Activated CD8-positive, alpha-beta T cell treated with anti-CD3 and anti-CD28 coated beads for 36 hours (primary cell): ENCODE measurements at regions not wholly inside any gene's neighbourhood (a gene's known extent, or its start where the extent isn't known, plus 50 kb on each side); places are given as distances from the start of the nearest gene placed in this dataset.
"Not testable (repeated sequence)": the region's sequence is repeated elsewhere in the genome, so short reads cannot be mapped to it uniquely, and the experiment has no call there.

Source experiments
- ATAC-seq: fragments of 200-7000 bp; cut with Tn5 transposase; one replicate; pipeline ENCODE4 v1.10.0; 2021; ENCODE audit warnings: mild to moderate bottlenecking, moderate library complexity
- CTCF ChIA-PET: fragments of 350-600 bp; sonication (Branson Sonifier 250); formaldehyde crosslinking; loops from one replicate; lab custom pipeline; 2021; ENCODE audit warnings: antibody characterized with exemption; lab: Charles Lee
- POLR2A ChIA-PET: fragments of 350-600 bp; sonication (Branson Sonifier 250); formaldehyde crosslinking; loops from one replicate; lab custom pipeline; 2021; ENCODE audit warnings: antibody characterized with exemption; lab: Charles Lee
- DNase-seq: peaks from one replicate; pipeline ENCODE4 v3.0.0-alpha.2; 2020
- H3K27ac Mint-ChIP-seq: one replicate; pipeline ENCODE4 v1.8.0; 2021; ENCODE audit warnings: mild to moderate bottlenecking, mixed read lengths
- H3K27me3 Mint-ChIP-seq: one replicate; pipeline ENCODE4 v1.8.0; 2021; ENCODE audit warnings: mixed read lengths
- H3K36me3 Mint-ChIP-seq: one replicate; pipeline ENCODE4 v1.8.0; 2021; ENCODE audit warnings: low read depth, mixed read lengths
- H3K4me1 Mint-ChIP-seq: one replicate; pipeline ENCODE4 v1.8.0; 2021; ENCODE audit warnings: low read depth, mixed read lengths
- H3K4me3 Mint-ChIP-seq: one replicate; pipeline ENCODE4 v1.8.0; 2021; ENCODE audit warnings: mild to moderate bottlenecking, moderate library complexity, mixed read lengths
- H3K9me3 Mint-ChIP-seq: one replicate; pipeline ENCODE4 v1.8.0; 2021; ENCODE audit warnings: mixed read lengths
- CTCF ChIP-seq: fragments of 200-600 bp; IDR thresholded peaks from one replicate; pipeline ENCODE4 v1.8.0; 2022; ENCODE audit warnings: antibody characterized with exemption, mild to moderate bottlenecking
- intact Hi-C: fragments of 100-400 bp; cut with micrococcal nuclease; formaldehyde crosslinking; loops from one replicate; pipeline ENCODE4 v1.10.0; 2022

- ChIA-PET CTCF (no interaction called here), POLR2A (no interaction called here)
- ATAC-seq, result no peak
- intact Hi-C loops, result no loop called here
- H3K36me3 Mint-ChIP-seq, result no peaks in the 10 kb centered on the region
- no peak for DNase-seq
- TF ChIP-seq CTCF, result no peak
- peaks cover 4% of the 10 kb centered on the region for H3K27me3 Mint-ChIP-seq
- no peak overlapping the region for H3K27ac Mint-ChIP-seq
- H3K4me3 Mint-ChIP-seq, result no peak overlapping the region
- H3K4me1 Mint-ChIP-seq, result no peaks in the 10 kb centered on the region
- H3K9me3 Mint-ChIP-seq, result no peaks in the 10 kb centered on the region
Observed at GRCh38 chr13:22948421-22948820, 232.4 kb upstream of the SGCG start.

- H3K36me3 Mint-ChIP-seq, intact Hi-C loops, H3K9me3 Mint-ChIP-seq, H3K4me1 Mint-ChIP-seq, DNase-seq, H3K27ac Mint-ChIP-seq, CTCF ChIA-PET, ATAC-seq, H3K27me3 Mint-ChIP-seq, H3K4me3 Mint-ChIP-seq: not testable (repeated sequence)
- POLR2A ChIA-PET, result interaction anchor here (0.6 kb wide), 1 partner anchor 17 kb away, joined by 3 read pairs; no protein-coding TSS in a partner anchor
Observed at GRCh38 chr13:22952018-22952417, 228.8 kb upstream of the SGCG start.

- H3K36me3 Mint-ChIP-seq, ATAC-seq, H3K27ac Mint-ChIP-seq, CTCF ChIA-PET, intact Hi-C loops, H3K4me1 Mint-ChIP-seq, POLR2A ChIA-PET, H3K27me3 Mint-ChIP-seq, H3K4me3 Mint-ChIP-seq, H3K9me3 Mint-ChIP-seq, DNase-seq: not testable (repeated sequence)
Observed at GRCh38 chr13:22955147-22955546, 225.6 kb upstream of the SGCG start.

GRCh38 chr13:22956456-22957115 lies 224.2 kb upstream of the SGCG start:
- intact Hi-C loops, H3K9me3 Mint-ChIP-seq, POLR2A ChIA-PET, ATAC-seq, CTCF ChIA-PET, H3K36me3 Mint-ChIP-seq, DNase-seq, H3K4me3 Mint-ChIP-seq, H3K27ac Mint-ChIP-seq, H3K27me3 Mint-ChIP-seq, H3K4me1 Mint-ChIP-seq: not testable (repeated sequence)

- DNase-seq, ATAC-seq, H3K27ac Mint-ChIP-seq, H3K36me3 Mint-ChIP-seq, H3K4me1 Mint-ChIP-seq, H3K27me3 Mint-ChIP-seq, CTCF ChIA-PET, POLR2A ChIA-PET, intact Hi-C loops, H3K4me3 Mint-ChIP-seq, H3K9me3 Mint-ChIP-seq: not testable (repeated sequence)
Observed at GRCh38 chr13:22959859-22960258, 220.9 kb upstream of the SGCG start.

- ChIA-PET POLR2A (no interaction called here), CTCF (no interaction called here)
- no peak for ATAC-seq
- H3K9me3 Mint-ChIP-seq, result no peaks in the 10 kb centered on the region
- H3K27ac Mint-ChIP-seq, result no peak overlapping the region
- H3K4me1 Mint-ChIP-seq, result no peaks in the 10 kb centered on the region
- TF ChIP-seq CTCF, result no peak
- H3K27me3 Mint-ChIP-seq, result no peaks in the 10 kb centered on the region
- DNase-seq, result no peak
- intact Hi-C loops, result no loop called here
- H3K4me3 Mint-ChIP-seq, result no peak overlapping the region
- no peaks in the 10 kb centered on the region for H3K36me3 Mint-ChIP-seq
Observed at GRCh38 chr13:22960827-22961226, 220.0 kb upstream of the SGCG start.

GRCh38 chr13:22961342-22961741 lies 219.4 kb upstream of the SGCG start:
- H3K4me1 Mint-ChIP-seq, intact Hi-C loops, H3K27ac Mint-ChIP-seq, DNase-seq, H3K36me3 Mint-ChIP-seq, H3K4me3 Mint-ChIP-seq, POLR2A ChIA-PET, H3K9me3 Mint-ChIP-seq, H3K27me3 Mint-ChIP-seq, ATAC-seq, CTCF ChIA-PET: not testable (repeated sequence)
